Adrenal gland (tissue), 5 donors: ENCODE measurements at regions not wholly inside any gene's neighbourhood (a gene's known extent, or its start where the extent isn't known, plus 50 kb on each side); places are given as distances from the start of the nearest gene placed in this dataset.

Source experiments
- CTCF ChIP-seq, 6 experiments: fragments of 450-650 bp in 4 of 6; fragments of 200-600 bp in 2 of 6; sonication (generic) in 1 of 6; IDR thresholded peaks; 1 replicate in 5 of 6; 2 replicates in 1 of 6; pipeline versions ENCODE4 v1.5.1 to v1.8.0; 2016 to 2021; ENCODE audit warnings: antibody characterized with exemption in 6 of 6, mild to moderate bottlenecking in 2 of 6, moderate library complexity in 1 of 6
- POLR2A ChIP-seq, 2 donors: fragments of 450-650 bp; IDR thresholded peaks; one replicate each; pipeline ENCODE4 v1.6.1; 2017; ENCODE audit warnings: antibody characterized with exemption in 2 of 2, mild to moderate bottlenecking in 2 of 2, moderate library complexity in 1 of 2
- donor health status: DM: no; HTN: no; CAD: no.

GRCh38 chr4:183563874-183564273, 59.0 kb downstream of the ING2 start:
- TF ChIP-seq POLR2A (IDR thresholded peaks at IDR 0.05) (peak in 1 of 2 donors; percentile 58), CTCF (IDR thresholded peaks at IDR 0.05) (peak in 1 of 6 experiments; percentile 16)
